Mammary epithelial cell (primary cell): ENCODE measurements at regions not wholly inside any gene's neighbourhood (a gene's known extent, or its start where the extent isn't known, plus 50 kb on each side); places are given as distances from the start of the nearest gene placed in this dataset.

Experiments
- CTCF ChIP-seq, 2 donors: IDR thresholded peaks in 1 of 2; conservative IDR thresholded peaks in 1 of 2; 2 replicates each; pipeline ENCODE4 v1.5.1; 2011 to 2012; ENCODE audit warnings: inconsistent platforms in 2 of 2, low read length in 2 of 2, mild to moderate bottlenecking in 2 of 2, control low read depth in 1 of 2, low read depth in 1 of 2; ENCODE audit not compliant: insufficient read depth in 1 of 2; ENCODE audit errors: extremely low read depth in 1 of 2
- EZH2 ChIP-seq: IDR thresholded peaks from 2 replicates; pipeline ENCODE4 v1.6.1; 2012; ENCODE audit warnings: low read length, inconsistent platforms, borderline replicate concordance

- TF ChIP-seq EZH2 (no peak), CTCF (conservative IDR thresholded peaks at IDR 0.05 in 1 of 2, IDR thresholded peaks at IDR 0.05 in 1 of 2; ENCODE audit: extremely low read depth in 1 of 2, insufficient read depth in 1 of 2, low read depth in 1 of 2, low read length in 2 of 2) (no peak)
Observed at GRCh38 chr10:44647877-44648542, 263.1 kb upstream of the CXCL12 start.
